Activated CD4-positive, alpha-beta T cell treated with anti-CD3 and anti-CD28 coated beads, Interleukin-2, Interleukin-4, amounts not matched to agents 100 ng/mL and 50 ng/mL, durations not matched to agents 16 hours and 8 hours (primary cell): ENCODE measurements at regions not wholly inside any gene's neighbourhood (a gene's known extent, or its start where the extent isn't known, plus 50 kb on each side); places are given as distances from the start of the nearest gene placed in this dataset.

ENCODE experiments used
- DNase-seq: peaks from one replicate; pipeline ENCODE4 v3.0.0-alpha.2; 2020; ENCODE audit warnings: low spot score

DNA sequence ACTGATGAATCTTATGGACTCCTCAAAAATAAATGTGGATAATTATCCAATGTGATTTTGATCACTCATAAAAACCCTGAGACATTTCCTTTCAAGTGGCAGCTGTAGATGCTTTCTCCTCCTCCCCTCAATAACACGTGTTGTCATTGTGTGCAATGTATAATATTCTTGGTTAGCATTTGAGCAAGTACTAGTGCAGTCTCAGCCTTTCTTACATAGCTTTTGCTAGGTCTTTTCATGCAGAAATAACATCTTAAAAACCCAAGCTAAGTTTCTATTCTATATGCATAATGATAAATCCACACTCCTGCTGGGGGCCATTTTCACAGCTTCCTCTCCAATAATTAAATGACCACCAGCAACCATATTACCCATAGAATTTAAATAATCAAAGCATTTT, 1835.2 kb upstream of the NUDT12 start:
- no peak for DNase-seq

GRCh38 chr5:105392710-105393149, 1830.1 kb upstream of the NUDT12 start:
- no peak for DNase-seq

DNA sequence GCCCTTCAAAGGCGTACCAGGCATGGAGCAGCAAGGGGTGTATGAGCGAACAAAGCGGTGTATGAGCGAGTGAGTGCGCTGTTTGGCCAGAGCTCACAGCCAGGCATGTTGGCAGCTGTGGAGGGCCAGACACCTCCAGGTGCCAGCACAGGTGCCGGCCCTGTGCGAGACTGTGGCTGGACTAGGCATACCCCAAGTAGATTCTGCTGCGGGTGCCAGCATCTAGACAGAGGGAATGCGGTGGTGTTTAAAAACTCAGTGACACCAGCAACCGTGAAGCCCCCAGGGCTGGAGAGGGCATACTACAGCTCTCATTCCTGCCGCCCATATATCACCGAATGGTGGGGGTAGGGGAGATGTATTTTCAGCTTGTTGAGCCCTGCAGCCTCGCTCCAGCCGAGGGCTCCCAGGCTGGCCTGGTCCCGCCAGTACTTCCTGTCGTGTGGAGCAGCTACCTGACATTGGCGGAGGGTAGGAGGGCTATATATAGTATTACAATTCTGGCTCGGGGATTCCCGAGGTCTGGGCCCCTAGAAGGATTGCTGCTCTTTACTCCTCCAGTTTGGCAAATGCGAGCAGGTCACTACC, 1829.6 kb upstream of the NUDT12 start:
- DNase-seq, result no peak

- DNase-seq, result no peak
These were observed 1817.5 kb upstream of the NUDT12 start for GRCh38 chr5:105380126-105380525.

DNA sequence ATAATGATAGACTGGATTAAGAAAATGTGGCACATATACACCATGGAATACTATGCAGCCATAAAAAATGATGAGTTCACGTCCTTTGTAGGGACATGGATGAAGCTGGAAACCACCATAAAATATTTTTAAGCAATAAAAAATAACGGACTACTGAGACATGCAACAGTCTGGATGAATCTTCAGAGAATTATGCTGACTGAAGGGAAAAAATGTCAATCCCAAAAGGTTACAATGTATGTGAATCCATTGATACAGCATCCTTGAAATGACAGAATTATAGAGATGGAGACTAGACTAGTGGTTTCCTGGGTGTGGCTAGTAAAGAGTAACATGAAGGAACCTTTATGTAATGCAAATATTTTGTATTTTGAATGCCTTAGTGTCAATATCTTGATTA, 1808.6 kb upstream of the NUDT12 start:
- DNase-seq, result no peak

DNA sequence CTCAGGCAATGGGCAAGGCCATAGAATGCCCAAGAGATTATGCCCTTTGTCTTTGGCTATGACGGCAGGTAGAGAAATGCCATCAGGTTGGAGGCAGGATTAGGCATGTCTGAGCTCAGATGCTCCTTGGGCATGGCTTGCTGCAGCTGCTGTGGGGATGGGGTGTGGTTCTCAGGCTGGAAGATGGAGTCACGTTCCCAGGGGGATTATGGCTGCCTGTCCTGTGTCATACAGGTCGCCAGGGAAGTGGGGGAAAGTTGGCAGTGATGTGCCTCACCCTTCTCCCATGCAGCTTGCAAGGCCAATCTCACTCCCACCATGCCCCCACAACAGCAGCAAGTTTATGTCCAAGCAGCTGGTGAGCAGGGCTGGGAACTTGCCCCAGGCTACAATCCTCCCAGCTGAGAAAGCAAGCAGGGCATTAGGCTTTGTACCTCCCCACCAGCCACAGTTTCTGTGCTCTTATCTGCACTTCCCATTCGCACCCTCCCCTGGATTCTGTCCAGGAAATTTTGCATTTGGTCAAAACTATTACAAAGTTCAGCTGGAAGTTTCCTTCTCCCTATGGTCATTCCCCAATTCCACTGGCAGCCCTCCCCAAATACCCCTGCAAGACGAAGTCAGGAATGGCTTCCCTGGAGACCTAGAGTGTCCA, 1788.0 kb upstream of the NUDT12 start:
- DNase-seq, result no peak

GRCh38 chr5:105331558-105331957, 1769.0 kb upstream of the NUDT12 start:
- no peak for DNase-seq

- no peak for DNase-seq
These were observed 1767.6 kb upstream of the NUDT12 start for GRCh38 chr5:105330185-105330584.

- no peak for DNase-seq
These were observed 1742.3 kb upstream of the NUDT12 start for GRCh38 chr5:105304859-105305258.

DNA sequence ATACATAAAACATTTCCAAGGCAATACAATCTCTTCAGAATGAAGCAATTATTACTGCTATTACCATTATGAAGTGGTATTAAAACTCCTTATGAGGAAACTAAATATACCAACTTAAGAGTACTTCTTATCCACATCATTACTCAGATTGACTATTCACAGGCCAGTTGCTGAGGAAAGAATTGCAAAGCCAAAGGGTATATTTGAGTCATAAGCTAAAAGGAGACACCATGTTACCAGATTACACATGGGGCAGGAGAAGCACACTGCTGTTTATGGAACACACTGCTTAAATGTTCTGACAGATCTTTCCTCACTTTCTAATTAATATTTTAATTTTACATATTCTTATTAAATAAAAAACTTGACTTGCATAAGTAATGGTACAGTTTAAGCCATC, 1726.4 kb upstream of the NUDT12 start:
- DNase-seq, result no peak

DNA sequence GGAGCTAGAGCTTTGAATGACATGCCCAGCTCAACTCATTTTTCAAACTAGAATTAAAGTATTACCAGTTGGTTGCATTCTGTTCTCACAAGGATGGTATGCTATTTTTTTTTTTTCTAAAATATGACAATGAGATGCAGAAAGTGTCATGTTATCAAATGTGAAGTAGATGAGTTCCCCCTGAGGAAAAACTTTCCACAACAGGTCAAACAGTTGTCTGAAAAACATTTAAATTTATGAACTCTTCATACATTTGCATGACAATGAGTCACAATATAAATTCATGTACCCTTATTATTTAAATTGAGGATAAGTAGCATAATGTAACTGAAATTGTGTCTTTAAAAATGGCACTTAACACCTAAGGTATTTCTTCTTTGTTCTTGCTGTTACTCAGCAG, 1720.5 kb upstream of the NUDT12 start:
- no peak for DNase-seq

DNA sequence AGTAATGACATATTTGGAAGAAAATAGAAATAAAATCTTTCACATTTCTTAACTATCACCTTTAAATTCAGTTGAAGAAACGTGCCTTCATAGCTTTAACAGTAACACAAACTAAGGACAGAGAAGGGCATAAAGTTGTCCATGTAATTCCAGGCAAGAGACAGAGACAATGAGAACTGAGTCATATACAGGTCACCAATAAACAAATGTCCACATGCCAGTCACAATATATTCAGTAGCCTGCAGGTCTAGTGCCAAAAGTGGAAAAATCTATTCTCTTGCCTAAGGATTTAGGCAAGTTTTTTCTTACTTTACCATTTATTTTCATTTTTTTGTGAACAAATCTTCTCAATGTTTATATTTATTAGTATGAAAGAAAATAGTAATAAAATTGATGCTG, 1711.5 kb upstream of the NUDT12 start:
- no peak for DNase-seq

DNA sequence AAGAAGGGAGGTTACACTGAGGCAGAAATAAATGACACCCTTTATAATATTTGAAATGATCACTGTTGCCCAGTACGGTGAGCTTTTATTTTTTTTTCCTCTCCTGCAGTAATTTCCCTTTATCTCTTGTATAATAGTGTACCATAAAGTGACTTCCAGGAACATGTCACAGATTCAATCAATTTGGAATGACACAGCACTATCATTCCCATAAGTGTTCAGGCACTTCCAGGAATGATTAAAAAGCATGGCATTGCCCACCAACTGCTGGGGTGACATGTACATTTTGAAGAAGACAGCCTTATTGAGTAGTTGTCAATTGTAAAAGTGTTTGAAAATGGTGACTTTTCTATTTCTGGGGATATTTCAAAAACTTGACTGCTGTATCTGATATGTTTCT, 1700.9 kb upstream of the NUDT12 start:
- no peak for DNase-seq

GRCh38 chr5:105259581-105260217, 1697.1 kb upstream of the NUDT12 start:
- DNase-seq, result no peak

DNA sequence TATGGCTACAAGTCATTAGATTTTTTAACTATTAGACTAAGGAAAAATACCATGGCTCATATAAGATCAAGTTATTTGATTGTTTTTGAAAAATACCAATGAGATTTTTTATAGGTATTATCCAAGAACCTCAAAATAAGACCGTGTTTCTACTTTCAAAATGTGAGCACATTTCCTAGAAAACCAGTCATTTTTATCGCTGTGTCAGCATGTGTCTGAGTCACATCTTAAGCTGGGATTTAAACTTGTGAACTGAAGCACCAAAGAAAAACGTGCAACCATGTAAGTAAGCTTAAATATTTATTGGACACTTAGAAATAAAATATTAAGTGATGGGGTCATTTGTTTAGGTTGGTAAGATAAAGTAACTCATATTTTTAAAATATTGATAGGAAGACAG, 1676.0 kb upstream of the NUDT12 start:
- DNase-seq, result no peak

DNA sequence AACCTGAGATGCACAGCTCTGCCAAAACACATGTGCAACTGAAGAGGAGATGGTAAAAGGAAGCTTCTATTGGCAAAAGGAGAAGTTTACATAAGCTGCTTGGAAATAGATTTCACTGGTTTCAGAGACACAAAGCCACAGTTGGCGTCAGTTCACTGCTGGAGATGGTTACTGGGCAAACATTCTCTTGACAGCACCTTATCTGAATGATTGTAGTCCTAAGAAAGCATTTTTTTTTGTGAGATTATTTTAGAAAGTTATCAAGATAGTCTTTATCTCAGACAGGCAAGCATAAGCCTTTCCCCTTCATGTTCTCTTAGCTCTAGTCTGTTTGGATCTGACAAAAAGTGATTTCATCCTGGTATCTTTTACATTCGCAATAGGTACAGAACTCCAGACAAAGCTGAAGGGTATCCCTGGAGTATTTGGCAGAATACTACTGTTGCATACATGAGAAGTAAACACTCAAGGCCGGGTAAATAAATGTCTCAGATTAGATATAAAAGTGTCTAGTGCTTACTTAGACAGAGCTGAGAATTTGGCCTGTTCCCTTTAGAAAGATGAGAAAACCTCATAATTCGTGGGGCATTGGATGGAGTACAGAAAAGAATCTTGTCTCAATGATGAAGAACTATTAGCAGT, 1668.0 kb upstream of the NUDT12 start:
- no peak for DNase-seq

DNA sequence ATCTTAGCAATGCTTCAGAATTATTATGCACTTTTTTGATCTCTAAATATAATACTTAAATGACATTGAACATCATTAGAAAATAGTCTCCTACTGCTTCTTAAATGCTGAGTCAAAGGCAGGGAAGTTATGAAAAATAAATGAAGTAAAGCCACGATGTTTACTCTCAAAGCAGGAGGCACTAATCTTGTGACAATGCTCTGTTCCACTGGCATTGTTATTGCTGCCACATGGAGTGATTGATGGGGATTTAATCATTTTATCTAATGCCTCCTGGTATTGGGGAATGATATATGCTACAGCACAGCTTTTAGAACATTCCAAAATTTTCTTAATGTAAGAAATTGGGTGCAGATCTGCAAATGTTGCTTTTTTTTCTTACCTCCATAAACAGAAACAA, 1655.4 kb upstream of the NUDT12 start:
- no peak for DNase-seq

GRCh38 chr5:105213078-105213477, 1650.5 kb upstream of the NUDT12 start:
- DNase-seq, result no peak

- no peak for DNase-seq
These were observed 1644.5 kb upstream of the NUDT12 start for GRCh38 chr5:105207066-105207465.

DNA sequence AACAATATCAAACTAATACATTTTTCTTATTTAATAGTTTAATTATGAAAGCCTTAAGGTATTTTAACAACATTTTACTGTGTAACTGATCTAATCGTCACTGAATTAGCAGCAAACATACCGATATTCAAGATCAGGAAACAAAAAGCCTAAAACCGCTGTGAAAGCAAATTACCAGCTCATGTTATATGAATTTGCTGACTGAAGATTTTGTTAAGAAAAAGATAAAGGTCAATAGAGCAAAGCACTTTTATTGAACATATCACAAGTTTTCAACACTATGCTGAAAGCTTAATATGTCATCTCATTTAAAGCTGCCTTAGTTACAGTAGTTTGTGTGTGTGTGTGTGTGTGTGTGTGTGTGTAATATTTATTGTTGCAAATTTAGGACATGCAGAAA, 1634.9 kb upstream of the NUDT12 start:
- no peak for DNase-seq

DNA sequence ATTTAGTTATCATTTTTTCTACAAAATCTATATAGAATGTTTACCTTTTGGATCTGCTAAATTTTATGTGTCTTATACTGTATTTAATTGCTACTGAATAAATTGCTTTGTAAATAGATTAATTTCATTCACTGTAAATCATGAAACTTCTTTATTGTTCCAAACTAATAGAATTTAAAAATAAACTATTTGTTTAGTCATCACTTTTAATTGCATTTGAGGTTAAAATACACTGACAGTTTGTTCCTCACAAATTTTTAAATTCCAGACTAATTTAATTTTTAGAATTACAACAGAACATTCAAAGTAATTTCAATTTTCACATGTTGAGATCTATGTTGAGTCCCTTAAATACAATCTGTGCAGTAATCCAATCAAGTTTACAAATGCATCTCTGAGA, 1633.2 kb upstream of the NUDT12 start:
- no peak for DNase-seq

GRCh38 chr5:105172918-105173317, 1610.3 kb upstream of the NUDT12 start:
- no peak for DNase-seq

DNA sequence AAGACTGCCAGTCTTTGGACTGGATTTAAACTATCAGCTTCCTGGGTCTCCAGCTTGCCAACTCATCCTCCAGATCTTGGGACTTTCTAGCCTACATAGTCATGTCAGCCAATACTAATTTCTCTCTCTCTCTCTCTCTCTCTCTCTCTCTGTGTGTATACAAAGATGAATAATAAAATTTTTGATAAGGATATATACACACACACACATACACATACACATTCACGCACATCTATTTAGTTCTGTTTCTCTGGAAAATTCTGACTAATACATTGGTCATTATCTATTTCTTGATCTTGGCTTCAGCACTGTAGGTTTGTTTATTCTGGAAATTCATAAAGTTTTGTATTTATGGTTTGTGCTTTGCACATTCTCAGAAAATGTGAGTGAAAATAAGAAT, 1606.2 kb upstream of the NUDT12 start:
- no peak for DNase-seq
